Vagina (tissue), 2 donors: ENCODE measurements at regions not wholly inside any gene's neighbourhood (a gene's known extent, or its start where the extent isn't known, plus 50 kb on each side); places are given as distances from the start of the nearest gene placed in this dataset.

Source experiments
- DNase-seq, 2 donors: peaks; one replicate each; pipeline ENCODE4 v3.0.0-alpha.2; 2017; ENCODE audit errors: extremely low spot score in 2 of 2
- H3K27ac ChIP-seq: fragments of 200-600 bp; sonication (generic); one replicate; pipeline ENCODE4 v1.5.1; 2019
- H3K27me3 ChIP-seq: fragments of 200-600 bp; sonication (generic); one replicate; pipeline ENCODE4 v1.5.1; 2019
- H3K36me3 ChIP-seq, 2 donors: fragments of 200-600 bp; sonication (generic); one replicate each; pipeline ENCODE4 v1.5.1; 2017 to 2019
- H3K4me1 ChIP-seq: fragments of 200-600 bp; sonication (generic); one replicate; pipeline ENCODE4 v1.5.1; 2019
- H3K4me3 ChIP-seq, 2 donors: fragments of 200-600 bp; sonication (generic); 1 replicate in 1 of 2; 2 replicates in 1 of 2; pipeline ENCODE4 v1.5.1; 2016 to 2019
- H3K9me3 ChIP-seq: fragments of 200-600 bp; sonication (generic); one replicate; pipeline ENCODE4 v1.5.1; 2019
- CTCF ChIP-seq, 3 experiments: fragments of 450-650 bp in 2 of 3; fragments of 200-600 bp in 1 of 3; sonication (generic) in 1 of 3; IDR thresholded peaks; one replicate each; pipeline ENCODE4 v1.5.1; 2017 to 2019; ENCODE audit warnings: antibody characterized with exemption in 3 of 3, mild to moderate bottlenecking in 2 of 3, moderate library complexity in 2 of 3
- POLR2A ChIP-seq, 2 donors: fragments of 450-650 bp; IDR thresholded peaks; one replicate each; pipeline ENCODE4 v1.6.1; 2017; ENCODE audit warnings: antibody characterized with exemption in 2 of 2, mild to moderate bottlenecking in 2 of 2, moderate library complexity in 2 of 2
- POLR2AphosphoS5 ChIP-seq, 2 donors: sonication (generic); formaldehyde crosslinking; IDR thresholded peaks; one replicate each; pipeline ENCODE4 v1.9.0; 2017; ENCODE audit warnings: antibody characterized with exemption in 2 of 2, mild to moderate bottlenecking in 2 of 2, low read depth in 1 of 2; ENCODE audit not compliant: insufficient read depth in 1 of 2
- intact Hi-C: fragments of 100-400 bp; cut with DNase I; formaldehyde crosslinking; loops from one replicate; pipeline ENCODE4 v1.15.1; 2023

GRCh38 chr7:94277236-94277635 is 117.5 kb upstream of the COL1A2 start:
- intact Hi-C loops = no loop called here
- H3K4me1 ChIP-seq = no peaks in the 10 kb centered on the region
- TF ChIP-seq CTCF (IDR thresholded peaks at IDR 0.05) (no peak), POLR2A (IDR thresholded peaks at IDR 0.05) (no peak), POLR2AphosphoS5 (IDR thresholded peaks at IDR 0.05; ENCODE audit: insufficient read depth in 1 of 2, low read depth in 1 of 2) (no peak)
- H3K27ac ChIP-seq = no peak overlapping the region
- no peaks in the 10 kb centered on the region for H3K9me3 ChIP-seq
- no peak for DNase-seq
- no peak overlapping the region for H3K4me3 ChIP-seq
- H3K27me3 ChIP-seq = no peaks in the 10 kb centered on the region
- no peaks in the 10 kb centered on the region for H3K36me3 ChIP-seq

- DNase-seq = no peak
- H3K27ac ChIP-seq = no peak overlapping the region
- H3K36me3 ChIP-seq = no peaks in the 10 kb centered on the region
- TF ChIP-seq CTCF (IDR thresholded peaks at IDR 0.05) (no peak), POLR2AphosphoS5 (IDR thresholded peaks at IDR 0.05; ENCODE audit: insufficient read depth in 1 of 2, low read depth in 1 of 2) (no peak), POLR2A (IDR thresholded peaks at IDR 0.05) (no peak)
- H3K9me3 ChIP-seq = no peaks in the 10 kb centered on the region
- H3K4me3 ChIP-seq = no peak overlapping the region
- no peaks in the 10 kb centered on the region for H3K27me3 ChIP-seq
- intact Hi-C loops = no loop called here
- no peaks in the 10 kb centered on the region for H3K4me1 ChIP-seq
Observed at GRCh38 chr7:94280851-94281250, 113.8 kb upstream of the COL1A2 start.

GRCh38 chr7:94284104-94284503 is 110.6 kb upstream of the COL1A2 start:
- no peak for TF ChIP-seq POLR2A (IDR thresholded peaks at IDR 0.05)
- no peak for TF ChIP-seq CTCF (IDR thresholded peaks at IDR 0.05)
- TF ChIP-seq POLR2AphosphoS5 (IDR thresholded peaks at IDR 0.05; ENCODE audit: insufficient read depth in 1 of 2, low read depth in 1 of 2) = no peak
- Histone ChIP-seq H3K4me1 (no peaks in the 10 kb centered on the region), H3K36me3 (no peaks in the 10 kb centered on the region), H3K27me3 (no peaks in the 10 kb centered on the region), H3K9me3 (no peaks in the 10 kb centered on the region), H3K27ac (no peak overlapping the region), H3K4me3 (no peak overlapping the region)
- intact Hi-C loops = no loop called here
- no peak for DNase-seq

- no peaks in the 10 kb centered on the region for H3K36me3 ChIP-seq
- intact Hi-C loops = no loop called here
- DNase-seq = no peak
- TF ChIP-seq CTCF (IDR thresholded peaks at IDR 0.05) (no peak), POLR2AphosphoS5 (IDR thresholded peaks at IDR 0.05; ENCODE audit: insufficient read depth in 1 of 2, low read depth in 1 of 2) (no peak), POLR2A (IDR thresholded peaks at IDR 0.05) (no peak)
- no peaks in the 10 kb centered on the region for H3K4me1 ChIP-seq
- no peak overlapping the region for H3K27ac ChIP-seq
- H3K27me3 ChIP-seq = no peaks in the 10 kb centered on the region
- H3K4me3 ChIP-seq = no peak overlapping the region
- H3K9me3 ChIP-seq = no peaks in the 10 kb centered on the region
Observed at GRCh38 chr7:94286111-94286510, 108.6 kb upstream of the COL1A2 start.

- Histone ChIP-seq H3K4me3 (no peak overlapping the region), H3K36me3 (no peaks in the 10 kb centered on the region), H3K9me3 (no peaks in the 10 kb centered on the region), H3K4me1 (no peaks in the 10 kb centered on the region), H3K27me3 (no peaks in the 10 kb centered on the region), H3K27ac (no peak overlapping the region)
- no peak for DNase-seq
- intact Hi-C loops = no loop called here
- TF ChIP-seq CTCF (IDR thresholded peaks at IDR 0.05) (no peak), POLR2AphosphoS5 (IDR thresholded peaks at IDR 0.05; ENCODE audit: insufficient read depth in 1 of 2, low read depth in 1 of 2) (no peak), POLR2A (IDR thresholded peaks at IDR 0.05) (no peak)
Observed at GRCh38 chr7:94288096-94288495, 106.6 kb upstream of the COL1A2 start.
